Gastrocnemius medialis (tissue), 4 donors: ENCODE measurements at regions not wholly inside any gene's neighbourhood (a gene's known extent, or its start where the extent isn't known, plus 50 kb on each side); places are given as distances from the start of the nearest gene placed in this dataset.

Experiments used
- ATAC-seq, 2 donors: fragments of 150-250 bp; one replicate each; pipeline ENCODE4 v1.9.1; 2016
- DNase-seq, 2 donors: peaks; one replicate each; pipeline ENCODE4 v3.0.0-alpha.2; 2019
- H3K27ac ChIP-seq, 4 donors: fragments of 200-600 bp; sonication (generic); 1 replicate in 1 of 4; 2 replicates in 3 of 4; pipeline ENCODE4 v1.5.1; 2016 to 2018; ENCODE audit warnings: mild to moderate bottlenecking in 2 of 4, moderate library complexity in 1 of 4
- H3K27me3 ChIP-seq, 3 donors: fragments of 200-600 bp; sonication (generic) in 2 of 3; 1 replicate in 1 of 3; 2 replicates in 2 of 3; pipeline versions ENCODE4 v1.5.1 to v1.6.0; 2016 to 2019; ENCODE audit warnings: mild to moderate bottlenecking in 1 of 3, moderate library complexity in 1 of 3
- H3K36me3 ChIP-seq, 2 donors: fragments of 200-600 bp; sonication (generic) in 1 of 2; one replicate each; pipeline ENCODE4 v1.5.1; 2017 to 2018
- H3K4me1 ChIP-seq, 2 donors: fragments of 200-600 bp; sonication (generic) in 1 of 2; one replicate each; pipeline ENCODE4 v1.5.1; 2016 to 2017; ENCODE audit warnings: mild to moderate bottlenecking in 2 of 2
- H3K4me3 ChIP-seq, 4 donors: fragments of 200-600 bp; sonication (generic) in 3 of 4; 1 replicate in 1 of 4; 2 replicates in 3 of 4; pipeline ENCODE4 v1.5.1; 2016 to 2019; ENCODE audit warnings: mild to moderate bottlenecking in 2 of 4
- H3K9me3 ChIP-seq, 3 donors: fragments of 200-600 bp; sonication (generic) in 2 of 3; 1 replicate in 1 of 3; 2 replicates in 2 of 3; pipeline ENCODE4 v1.5.1; 2016 to 2019
- CTCF ChIP-seq, 5 experiments: fragments of 450-650 bp in 3 of 5; fragments of 200-600 bp in 2 of 5; sonication (generic) in 2 of 5; IDR thresholded peaks in 4 of 5; conservative IDR thresholded peaks in 1 of 5; 1 replicate in 4 of 5; 2 replicates in 1 of 5; pipeline ENCODE4 v1.5.1; 2016 to 2019; ENCODE audit warnings: antibody characterized with exemption in 5 of 5, mild to moderate bottlenecking in 3 of 5, moderate library complexity in 3 of 5
- POLR2A ChIP-seq, 2 donors: fragments of 450-650 bp; IDR thresholded peaks; one replicate each; pipeline ENCODE4 v1.6.1; 2017; ENCODE audit warnings: antibody characterized with exemption in 2 of 2, mild to moderate bottlenecking in 2 of 2, moderate library complexity in 2 of 2
- in situ Hi-C, 4 donors: fragments of 200-750 bp; cut with MboI; loops; one replicate each; pipeline versions ENCODE4 v1.15.0 to v1.8.0; 2017; ENCODE audit warnings: low sequenced_read_pairs in 4 of 4
- intact Hi-C: fragments of 100-400 bp; cut with DNase I; formaldehyde crosslinking; loops from one replicate; pipeline ENCODE4 v1.15.1; 2023; ENCODE audit warnings: low total_unique reads

GRCh38 chr17:70934835-70935234 lies 765.5 kb downstream of the KCNJ2 start:
- H3K27ac ChIP-seq: no peak overlapping the region

GRCh38 chr17:70936724-70937123 lies 767.4 kb downstream of the KCNJ2 start:
- intact Hi-C loops: no loop called here
- no peak for DNase-seq
- no peaks in the 10 kb centered on the region for H3K4me1 ChIP-seq
- TF ChIP-seq POLR2A (IDR thresholded peaks at IDR 0.05) (no peak), CTCF (IDR thresholded peaks at IDR 0.05 in 4 of 5, conservative IDR thresholded peaks at IDR 0.05 in 1 of 5) (no peak)
- no peaks in the 10 kb centered on the region for H3K27me3 ChIP-seq
- H3K4me3 ChIP-seq: no peak overlapping the region
- no peaks in the 10 kb centered on the region for H3K36me3 ChIP-seq
- H3K27ac ChIP-seq: no peak overlapping the region
- H3K9me3 ChIP-seq: no peaks in the 10 kb centered on the region
- no peak for ATAC-seq
- in situ Hi-C loops: no loop called here

More at GRCh38 chr17:70934835-70935234, 765.5 kb downstream of the KCNJ2 start:
- no peaks in the 10 kb centered on the region for H3K27me3 ChIP-seq
- H3K36me3 ChIP-seq: no peaks in the 10 kb centered on the region
- no peak for ATAC-seq
- TF ChIP-seq POLR2A (IDR thresholded peaks at IDR 0.05): no peak
- TF ChIP-seq CTCF (IDR thresholded peaks at IDR 0.05 in 4 of 5, conservative IDR thresholded peaks at IDR 0.05 in 1 of 5): no peak
- intact Hi-C loops: no loop called here
- in situ Hi-C loops: no loop called here
- H3K9me3 ChIP-seq: no peaks in the 10 kb centered on the region
- no peak overlapping the region for H3K4me3 ChIP-seq
- H3K4me1 ChIP-seq: no peaks in the 10 kb centered on the region
- DNase-seq: no peak

GRCh38 chr17:70938336-70938735 lies 769.0 kb downstream of the KCNJ2 start:
- H3K27me3 ChIP-seq: no peaks in the 10 kb centered on the region

GRCh38 chr17:70945386-70945785 lies 776.1 kb downstream of the KCNJ2 start:
- DNase-seq: no peak
- H3K27me3 ChIP-seq: no peaks in the 10 kb centered on the region
- intact Hi-C loops: no loop called here
- in situ Hi-C loops: no loop called here
- ATAC-seq: no peak
- no peaks in the 10 kb centered on the region for H3K9me3 ChIP-seq
- no peaks in the 10 kb centered on the region for H3K4me1 ChIP-seq
- no peak overlapping the region for H3K4me3 ChIP-seq
- no peak overlapping the region for H3K27ac ChIP-seq
- no peak for TF ChIP-seq CTCF (IDR thresholded peaks at IDR 0.05 in 4 of 5, conservative IDR thresholded peaks at IDR 0.05 in 1 of 5)
- no peak for TF ChIP-seq POLR2A (IDR thresholded peaks at IDR 0.05)
- no peaks in the 10 kb centered on the region for H3K36me3 ChIP-seq

More at GRCh38 chr17:70938336-70938735, 769.0 kb downstream of the KCNJ2 start:
- ATAC-seq (no peak), DNase-seq (no peak)
- Histone ChIP-seq H3K9me3 (no peaks in the 10 kb centered on the region), H3K4me1 (no peaks in the 10 kb centered on the region), H3K27ac (no peak overlapping the region), H3K4me3 (no peak overlapping the region), H3K36me3 (no peaks in the 10 kb centered on the region)
- TF ChIP-seq POLR2A (IDR thresholded peaks at IDR 0.05) (no peak), CTCF (IDR thresholded peaks at IDR 0.05 in 4 of 5, conservative IDR thresholded peaks at IDR 0.05 in 1 of 5) (no peak)
- in situ Hi-C loops (no loop called here), intact Hi-C loops (no loop called here)

- H3K36me3 ChIP-seq: no peaks in the 10 kb centered on the region
- intact Hi-C loops: no loop called here
- H3K4me3 ChIP-seq: no peak overlapping the region
- in situ Hi-C loops: no loop called here
- ATAC-seq (no peak), DNase-seq (no peak)
- no peak overlapping the region for H3K27ac ChIP-seq
- TF ChIP-seq CTCF (IDR thresholded peaks at IDR 0.05 in 4 of 5, conservative IDR thresholded peaks at IDR 0.05 in 1 of 5) (no peak), POLR2A (IDR thresholded peaks at IDR 0.05) (no peak)
- no peaks in the 10 kb centered on the region for H3K27me3 ChIP-seq
- no peaks in the 10 kb centered on the region for H3K4me1 ChIP-seq
- H3K9me3 ChIP-seq: no peaks in the 10 kb centered on the region
These were observed 777.9 kb downstream of the KCNJ2 start for GRCh38 chr17:70947215-70947614.
